ENCODE measurements at regions not wholly inside any gene's neighbourhood (a gene's known extent, or its start where the extent isn't known, plus 50 kb on each side); places are given as distances from the start of the nearest gene placed in this dataset.

DNA sequence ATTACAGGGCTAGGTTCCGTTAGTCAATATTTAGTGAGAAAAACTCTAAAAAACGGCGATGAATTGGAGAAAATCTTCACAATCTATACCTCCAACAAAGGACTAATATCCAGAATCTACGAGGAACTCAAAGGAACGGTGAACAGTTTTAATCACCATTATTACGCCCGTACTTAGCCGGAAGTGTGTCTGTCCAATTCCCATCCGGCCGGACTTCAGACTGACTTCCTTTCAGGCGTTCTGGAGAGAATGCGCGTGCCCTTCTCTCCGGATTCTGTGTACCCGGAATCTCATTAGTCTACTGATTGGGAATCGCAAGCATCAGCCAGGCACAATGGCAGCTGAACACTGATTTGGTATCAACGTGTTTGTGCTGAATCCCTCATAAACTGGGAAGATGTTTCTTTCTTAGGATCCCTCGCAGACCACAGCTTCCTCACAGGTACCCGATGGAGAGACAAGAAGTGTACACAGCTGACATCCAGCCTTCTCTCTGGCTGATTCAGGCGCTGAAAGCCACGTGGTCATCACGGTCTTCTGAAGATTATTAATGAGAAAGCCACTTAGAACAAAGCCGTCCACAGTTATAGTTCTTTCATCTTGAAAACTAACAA, 239.9 kb downstream of the ZNF516 start:
- ATAC-seq (no peak), DNase-seq (no peak)

- ATAC-seq = no peak
- no peak for DNase-seq
These were observed 242.2 kb downstream of the ZNF516 start for GRCh38 chr18:76252880-76253279.

GRCh38 chr18:76252139-76252538, 242.9 kb downstream of the ZNF516 start:
- no peak for DNase-seq
- ATAC-seq = no peak

DNA sequence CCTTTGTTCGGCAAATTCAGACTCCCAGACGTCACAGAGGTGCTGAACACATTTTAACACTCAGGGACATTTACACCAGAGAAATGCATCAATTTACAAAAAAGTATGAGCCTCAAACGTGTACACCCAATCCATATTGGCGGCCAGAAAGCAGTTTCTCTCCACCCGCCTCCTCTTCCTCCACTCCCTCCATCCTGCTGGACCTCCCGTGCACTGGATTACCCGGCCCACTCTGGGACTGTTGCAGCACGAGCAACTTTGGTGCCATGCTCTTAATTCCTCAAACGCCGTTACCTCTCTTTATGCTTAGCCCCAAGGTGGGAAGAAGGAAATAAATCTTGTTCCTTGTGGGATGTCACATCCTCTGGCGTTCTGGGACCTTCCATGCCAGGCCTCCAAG, 243.4 kb downstream of the ZNF516 start:
- ATAC-seq = no peak
- DNase-seq = no peak

DNA sequence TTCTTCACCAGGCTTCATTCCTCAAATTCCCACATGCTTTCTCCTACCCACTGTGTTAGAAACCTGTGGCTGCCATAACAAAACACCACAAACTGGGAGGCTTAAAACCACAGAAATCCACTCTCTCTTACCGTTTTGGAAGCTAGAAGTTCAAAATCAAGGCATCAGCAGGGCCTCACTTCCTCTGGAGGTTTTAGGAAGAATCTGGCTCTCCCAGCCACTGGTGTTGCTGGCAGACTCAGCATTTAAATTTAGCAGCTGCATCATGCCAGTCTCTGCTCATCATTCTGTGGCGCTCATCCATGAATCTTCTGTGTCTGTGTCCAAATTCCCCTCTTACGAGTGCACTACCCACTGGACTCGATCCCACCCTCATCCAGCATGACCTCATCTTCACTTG, 248.5 kb downstream of the ZNF516 start:
- ATAC-seq = no peak
- no peak for DNase-seq

DNA sequence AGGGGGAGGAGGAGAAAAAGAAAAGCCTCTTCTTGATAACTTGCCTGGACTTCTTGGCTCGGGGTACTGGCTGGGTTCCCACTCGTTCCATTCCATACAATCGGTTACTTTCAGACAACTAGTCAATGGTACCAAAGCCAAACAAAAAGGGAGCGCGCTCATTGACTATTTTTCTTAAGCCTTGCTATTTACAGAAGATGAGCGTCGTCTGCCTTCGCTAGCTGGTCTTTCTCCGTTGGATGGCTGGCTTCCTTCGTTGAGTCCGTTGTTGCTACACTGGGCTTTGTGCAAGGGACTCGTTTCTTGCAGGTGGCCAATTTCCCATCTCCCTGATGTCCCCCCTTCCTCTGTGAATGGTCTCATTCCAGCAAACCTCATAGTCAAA, 260.4 kb downstream of the ZNF516 start:
- ATAC-seq (no peak), DNase-seq (no peak)

- DNase-seq = no peak
- no peak for ATAC-seq
These were observed 261.0 kb downstream of the ZNF516 start for GRCh38 chr18:76233876-76234675.

GRCh38 chr18:76233406-76233805, 261.6 kb downstream of the ZNF516 start:
- no peak for DNase-seq
- no peak for ATAC-seq

DNA sequence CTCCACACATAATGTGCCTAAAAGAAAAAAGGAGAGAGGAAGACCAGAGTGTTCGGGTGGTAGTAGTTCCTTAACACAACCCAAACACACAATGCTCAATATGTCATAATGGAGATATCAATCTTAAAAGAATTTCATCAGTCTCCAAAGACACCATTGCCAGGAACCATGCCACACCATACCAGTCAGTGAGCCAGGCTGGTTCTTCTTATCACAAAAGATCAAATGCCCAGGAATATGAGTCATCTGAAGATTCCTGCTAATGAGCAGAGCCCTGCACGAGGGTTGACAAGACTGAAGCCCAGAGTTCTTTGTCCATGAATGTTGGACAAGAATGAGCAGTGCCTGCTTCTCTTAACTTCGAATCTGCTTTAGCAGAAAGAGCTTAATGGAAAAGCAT, 262.3 kb downstream of the ZNF516 start:
- no peak for ATAC-seq

DNA sequence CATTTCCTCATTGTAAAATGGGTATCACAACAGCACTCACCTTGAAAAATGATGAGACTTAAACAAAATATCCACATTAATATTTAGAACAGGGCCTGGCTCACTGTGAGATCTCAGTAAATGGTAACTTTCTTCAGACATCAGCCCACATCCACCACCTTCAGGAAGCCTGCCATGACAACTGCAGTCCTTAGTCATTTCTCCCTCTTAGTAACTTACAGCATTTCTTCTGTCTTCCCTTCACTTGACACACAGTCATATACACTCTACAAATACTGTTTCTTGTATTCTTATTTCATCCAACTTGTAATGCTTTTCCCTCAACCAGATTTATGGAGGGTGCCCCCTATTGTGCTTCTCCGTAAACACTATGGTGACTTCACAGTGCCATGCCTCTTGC, 263.0 kb downstream of the ZNF516 start:
- no peak for ATAC-seq
- DNase-seq = no peak

More for the DNA sequence above, 262.3 kb downstream of the ZNF516 start:
- no peak for DNase-seq

GRCh38 chr18:76231402-76231801, 263.6 kb downstream of the ZNF516 start:
- DNase-seq = no peak
- no peak for ATAC-seq

DNA sequence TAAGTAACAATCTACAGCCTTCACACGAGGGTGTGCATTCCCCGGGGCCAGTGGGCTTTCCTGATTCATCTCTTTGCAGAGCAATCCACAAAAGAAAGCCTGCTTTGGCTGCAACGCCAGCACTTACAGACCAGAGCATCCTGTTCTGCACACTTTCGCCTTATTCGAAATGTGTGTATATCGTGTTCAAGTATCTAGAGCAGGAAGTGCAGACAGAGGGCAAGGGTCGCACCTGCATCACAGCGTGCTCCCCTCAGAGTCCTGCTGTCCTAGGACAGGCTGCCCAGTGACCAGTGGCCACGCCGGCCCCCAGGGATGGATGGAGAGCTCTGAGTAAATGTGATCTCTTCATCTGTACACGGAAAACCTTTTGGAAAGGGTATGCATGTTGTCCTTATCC, 264.3 kb downstream of the ZNF516 start:
- DNase-seq = no peak
- ATAC-seq = no peak

GRCh38 chr18:76228716-76229115, 266.3 kb downstream of the ZNF516 start:
- ATAC-seq = no peak
- no peak for DNase-seq

GRCh38 chr18:76227759-76228158, 267.3 kb downstream of the ZNF516 start:
- DNase-seq = no peak
- no peak for ATAC-seq

DNA sequence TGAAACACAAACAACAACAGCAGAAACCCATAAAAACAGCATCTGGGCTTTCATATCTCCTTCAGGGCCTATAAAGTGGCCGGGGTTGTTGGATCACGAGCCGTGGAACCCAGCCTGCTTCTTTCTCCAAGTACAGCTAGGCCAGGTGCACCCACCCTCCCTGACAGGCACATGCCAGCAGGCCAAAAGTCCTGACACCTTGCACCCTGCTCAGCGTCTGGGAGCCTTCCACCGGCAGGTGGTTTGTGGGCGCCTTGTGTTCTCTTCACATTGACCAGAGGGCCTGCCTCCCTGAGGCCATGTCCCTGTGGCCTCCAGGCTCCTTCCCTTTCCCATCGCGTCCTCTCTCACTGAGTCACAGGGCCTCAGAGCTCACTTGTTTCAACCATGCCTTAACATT, 271.6 kb downstream of the ZNF516 start:
- DNase-seq = no peak

DNA sequence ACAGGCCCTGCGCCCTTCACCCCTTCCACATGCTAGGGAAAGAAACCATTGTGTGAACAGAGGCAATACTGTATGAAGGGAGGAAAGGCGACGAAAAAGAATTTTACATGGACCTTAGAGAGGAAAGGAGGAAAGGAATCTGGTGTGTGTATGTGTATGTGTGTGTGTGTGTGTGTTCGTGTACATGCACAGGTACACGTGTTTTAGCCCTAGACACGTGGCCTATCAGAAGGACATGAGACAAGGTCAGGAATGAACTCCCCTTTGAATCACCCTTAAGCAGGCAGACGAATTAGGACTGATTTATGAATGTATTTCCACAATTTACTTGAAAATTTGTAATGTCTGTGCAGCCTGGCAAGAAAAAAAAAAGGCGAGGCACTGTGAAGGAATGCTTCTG, 276.0 kb downstream of the ZNF516 start:
- DNase-seq = no peak
- no peak for ATAC-seq

More for the DNA sequence above, 271.6 kb downstream of the ZNF516 start:
- ATAC-seq = no peak

- DNase-seq = no peak
- no peak for ATAC-seq
These were observed 278.9 kb downstream of the ZNF516 start for GRCh38 chr18:76216096-76216495.

DNA sequence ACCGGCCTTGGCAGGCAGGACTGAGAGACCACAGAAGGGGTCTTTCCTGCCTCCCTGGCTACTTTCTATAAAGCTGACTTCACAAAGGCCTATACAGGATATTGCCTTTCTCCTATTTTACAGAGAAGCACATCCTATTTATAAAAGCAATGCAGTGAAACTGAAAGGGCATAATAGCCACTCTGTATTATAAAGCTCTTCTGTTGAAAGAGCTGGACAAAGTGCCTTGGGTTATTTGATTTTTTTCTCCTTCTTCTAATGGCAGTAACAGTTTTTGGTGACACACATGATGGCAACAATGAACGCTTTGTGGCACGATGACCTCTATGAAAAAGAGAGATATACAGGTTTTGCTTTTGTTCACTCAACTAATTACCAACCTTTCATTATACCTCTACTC, 281.1 kb downstream of the ZNF516 start:
- DNase-seq = no peak
- ATAC-seq = no peak

DNA sequence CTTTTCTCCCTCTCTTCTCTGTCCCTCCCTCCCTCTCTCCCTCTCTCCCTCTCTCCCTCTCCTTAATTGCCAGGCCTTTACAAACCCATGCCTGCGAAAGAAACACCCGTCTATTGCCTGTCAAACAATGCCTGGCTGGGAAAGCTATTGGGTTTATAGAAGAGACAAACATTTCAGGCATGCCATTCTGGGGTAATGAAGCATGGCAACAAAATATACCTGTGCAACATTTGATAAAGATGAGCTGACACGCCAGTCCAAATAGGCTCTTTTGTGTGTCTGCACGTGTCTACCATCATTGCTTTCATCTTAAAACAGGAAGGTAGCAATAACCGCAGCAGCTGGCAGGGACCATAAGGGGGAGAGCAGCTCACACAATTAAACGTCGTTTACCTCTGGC, 282.1 kb downstream of the ZNF516 start:
- DNase-seq = no peak
- no peak for ATAC-seq

DNA sequence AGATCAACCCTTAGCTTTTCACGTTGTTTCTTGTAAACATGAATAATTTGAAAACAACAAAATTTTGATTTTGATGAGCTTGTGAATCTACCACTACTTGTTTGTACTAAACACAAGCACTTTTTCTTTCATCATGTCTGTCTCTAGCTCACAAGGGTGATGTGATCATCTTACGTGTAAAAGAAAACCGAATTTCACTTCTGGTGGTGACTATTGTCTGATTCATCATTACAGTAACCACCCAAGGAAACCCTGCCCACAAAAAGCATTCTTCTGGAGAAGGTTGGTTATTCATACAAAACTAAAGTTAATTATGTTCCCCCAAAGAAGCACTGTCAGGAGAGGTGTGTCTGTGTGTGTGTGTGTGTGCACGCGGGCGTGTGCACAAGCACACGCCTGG, 285.4 kb downstream of the ZNF516 start:
- no peak for DNase-seq

DNA sequence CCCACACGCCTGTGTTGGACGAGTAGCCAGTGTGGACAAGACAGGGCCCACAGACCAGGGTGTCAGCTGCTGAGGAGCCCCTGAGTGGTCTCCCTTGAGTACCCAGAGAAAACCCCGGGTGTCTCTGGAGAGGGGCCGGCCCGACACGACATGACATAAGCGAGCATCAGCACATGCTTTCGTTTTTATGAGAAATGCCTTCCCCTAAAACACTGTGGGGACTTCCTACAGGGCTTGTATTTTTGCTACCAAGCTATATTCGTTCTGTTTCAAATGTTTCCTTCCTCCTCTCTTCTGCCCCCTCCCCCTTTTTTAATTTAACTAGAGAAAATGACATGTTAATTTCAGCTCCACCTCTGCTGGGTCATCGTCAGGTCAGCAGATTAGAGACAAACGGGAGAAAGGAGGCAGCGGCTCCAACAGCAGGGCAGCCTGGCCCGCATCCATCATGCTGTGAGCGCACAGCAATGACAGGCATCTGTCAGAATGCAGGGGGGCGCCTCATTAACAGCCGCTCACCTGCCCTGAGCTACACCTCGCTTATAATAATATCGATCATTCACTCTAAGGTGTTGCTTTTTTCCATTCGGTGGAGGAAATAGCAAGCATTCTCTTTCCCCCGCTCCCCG, 286.2 kb downstream of the ZNF516 start:
- DNase-seq = no peak
- ATAC-seq = peak; percentile 26

More for the DNA sequence above, 285.4 kb downstream of the ZNF516 start:
- peak; percentile 80 for ATAC-seq

- ATAC-seq = no peak
These were observed 289.1 kb downstream of the ZNF516 start for GRCh38 chr18:76205906-76206305.

GRCh38 chr18:76203552-76203951, 291.5 kb downstream of the ZNF516 start:
- peak; percentile 59 for ATAC-seq
- DNase-seq = no peak

More at GRCh38 chr18:76205906-76206305, 289.1 kb downstream of the ZNF516 start:
- no peak for DNase-seq

All from stimulated activated naive CD8-positive, alpha-beta T cell treated with anti-CD3 and anti-CD28 coated beads, Interleukin-15, Interleukin-2, amounts not matched to agents 100 U/mL and 50 U/mL, for 24 hours (primary cell).